Body of pancreas (tissue), 4 donors: ENCODE measurements at regions not wholly inside any gene's neighbourhood (a gene's known extent, or its start where the extent isn't known, plus 50 kb on each side); places are given as distances from the start of the nearest gene placed in this dataset.

Source experiments
- POLR2A ChIP-seq, 3 donors: fragments of 450-650 bp; IDR thresholded peaks; one replicate each; pipeline ENCODE4 v1.6.1; 2016; ENCODE audit warnings: antibody characterized with exemption in 3 of 3, mild to moderate bottlenecking in 2 of 3
- TF ChIP-seq, protein P1 (sequence below), 7 experiments: fragments of 450-650 bp in 4 of 7; fragments of 200-600 bp in 3 of 7; sonication (generic) in 3 of 7; IDR thresholded peaks; one replicate each; pipeline ENCODE4 v1.5.1; 2016 to 2019; ENCODE audit warnings: antibody characterized with exemption in 7 of 7

DNA sequence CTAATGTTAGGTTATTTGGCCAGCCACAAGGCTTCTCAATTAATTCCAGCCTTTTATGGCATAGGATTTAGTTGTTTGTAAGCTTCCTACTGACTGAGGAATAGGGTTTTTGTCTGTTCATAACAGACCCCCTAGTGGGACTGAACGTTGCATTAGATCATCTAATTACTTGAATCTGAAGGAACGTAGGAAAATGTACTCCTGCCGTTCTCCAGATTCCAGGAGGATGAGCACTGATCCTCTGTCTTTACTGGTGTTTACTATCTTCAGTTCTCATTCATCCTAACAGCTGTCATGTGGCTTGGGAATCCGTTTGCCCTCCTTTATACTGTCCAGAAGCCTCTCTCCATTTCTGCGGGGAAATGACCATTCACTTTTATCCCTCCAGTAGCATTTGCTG lies 52.7 kb downstream of the RAD54L2 start:
- TF ChIP-seq, protein P1, sequence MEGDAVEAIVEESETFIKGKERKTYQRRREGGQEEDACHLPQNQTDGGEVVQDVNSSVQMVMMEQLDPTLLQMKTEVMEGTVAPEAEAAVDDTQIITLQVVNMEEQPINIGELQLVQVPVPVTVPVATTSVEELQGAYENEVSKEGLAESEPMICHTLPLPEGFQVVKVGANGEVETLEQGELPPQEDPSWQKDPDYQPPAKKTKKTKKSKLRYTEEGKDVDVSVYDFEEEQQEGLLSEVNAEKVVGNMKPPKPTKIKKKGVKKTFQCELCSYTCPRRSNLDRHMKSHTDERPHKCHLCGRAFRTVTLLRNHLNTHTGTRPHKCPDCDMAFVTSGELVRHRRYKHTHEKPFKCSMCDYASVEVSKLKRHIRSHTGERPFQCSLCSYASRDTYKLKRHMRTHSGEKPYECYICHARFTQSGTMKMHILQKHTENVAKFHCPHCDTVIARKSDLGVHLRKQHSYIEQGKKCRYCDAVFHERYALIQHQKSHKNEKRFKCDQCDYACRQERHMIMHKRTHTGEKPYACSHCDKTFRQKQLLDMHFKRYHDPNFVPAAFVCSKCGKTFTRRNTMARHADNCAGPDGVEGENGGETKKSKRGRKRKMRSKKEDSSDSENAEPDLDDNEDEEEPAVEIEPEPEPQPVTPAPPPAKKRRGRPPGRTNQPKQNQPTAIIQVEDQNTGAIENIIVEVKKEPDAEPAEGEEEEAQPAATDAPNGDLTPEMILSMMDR (IDR thresholded peaks at IDR 0.05): no peak
- TF ChIP-seq POLR2A (IDR thresholded peaks at IDR 0.05): no peak
